ENCODE measurements at regions not wholly inside any gene's neighbourhood (a gene's known extent, or its start where the extent isn't known, plus 50 kb on each side); places are given as distances from the start of the nearest gene placed in this dataset.

GRCh38 chr7:20991544-20991943 lies 204.9 kb upstream of the SP8 start:
- intact Hi-C loops (cut with DNase I), result no loop called here
- Histone ChIP-seq H3K9me3 (ENCODE audit: control insufficient read depth, low read length) (no peaks in the 10 kb centered on the region), H3K4me3 (ENCODE audit: low read length) (no peak overlapping the region), H3K4me1 (ENCODE audit: control insufficient read depth, insufficient read depth, low read length) (no peaks in the 10 kb centered on the region), H3K27me3 (ENCODE audit: control insufficient read depth, insufficient read depth) (no peaks in the 10 kb centered on the region), H3K27ac (ENCODE audit: low read length) (no peak overlapping the region)
- DNase-seq (no peak), ATAC-seq (no peak)

- no peaks in the 10 kb centered on the region for H3K27me3 ChIP-seq (ENCODE audit: control insufficient read depth, insufficient read depth)
- H3K27ac ChIP-seq (ENCODE audit: low read length), result no peak overlapping the region
- H3K9me3 ChIP-seq (ENCODE audit: control insufficient read depth, low read length), result no peaks in the 10 kb centered on the region
- 31% methylated on average over 1 of the region's 1 CpG for WGBS
- no peak for DNase-seq
- intact Hi-C loops (cut with DNase I), result no loop called here
- H3K4me3 ChIP-seq (ENCODE audit: low read length), result no peak overlapping the region
- ATAC-seq, result no peak
- H3K4me1 ChIP-seq (ENCODE audit: control insufficient read depth, insufficient read depth, low read length), result no peaks in the 10 kb centered on the region
Observed at GRCh38 chr7:20993693-20994092, 207.0 kb upstream of the SP8 start.

GRCh38 chr7:20998309-20998708 lies 211.6 kb upstream of the SP8 start:
- Histone ChIP-seq H3K9me3 (ENCODE audit: control insufficient read depth, low read length) (no peaks in the 10 kb centered on the region), H3K27ac (ENCODE audit: low read length) (no peak overlapping the region), H3K4me1 (ENCODE audit: control insufficient read depth, insufficient read depth, low read length) (no peaks in the 10 kb centered on the region), H3K4me3 (ENCODE audit: low read length) (no peak overlapping the region), H3K27me3 (ENCODE audit: control insufficient read depth, insufficient read depth) (no peaks in the 10 kb centered on the region)
- 28% methylated on average over 1 of the region's 1 CpG for WGBS
- ATAC-seq (no peak), DNase-seq (no peak)
- intact Hi-C loops (cut with DNase I), result no loop called here

GRCh38 chr7:21011153-21011552 lies 224.5 kb upstream of the SP8 start:
- Histone ChIP-seq H3K27me3 (ENCODE audit: control insufficient read depth, insufficient read depth) (no peaks in the 10 kb centered on the region), H3K4me3 (ENCODE audit: low read length) (no peak overlapping the region), H3K4me1 (ENCODE audit: control insufficient read depth, insufficient read depth, low read length) (no peaks in the 10 kb centered on the region), H3K9me3 (ENCODE audit: control insufficient read depth, low read length) (no peaks in the 10 kb centered on the region), H3K27ac (ENCODE audit: low read length) (no peak overlapping the region)
- no peak for DNase-seq
- intact Hi-C loops (cut with DNase I), result no loop called here
- no peak for ATAC-seq
- WGBS, result 89% methylated on average over 4 of the region's 4 CpGs

GRCh38 chr7:21013765-21014539 lies 227.3 kb upstream of the SP8 start:
- DNase-seq (no peak), ATAC-seq (no peak)
- Histone ChIP-seq H3K4me3 (ENCODE audit: low read length) (no peak overlapping the region), H3K27ac (ENCODE audit: low read length) (no peak overlapping the region), H3K4me1 (ENCODE audit: control insufficient read depth, insufficient read depth, low read length) (no peaks in the 10 kb centered on the region), H3K9me3 (ENCODE audit: control insufficient read depth, low read length) (no peaks in the 10 kb centered on the region), H3K27me3 (ENCODE audit: control insufficient read depth, insufficient read depth) (no peaks in the 10 kb centered on the region)
- intact Hi-C loops (cut with DNase I), result no loop called here
- 76% methylated on average over 3 of the region's 3 CpGs for WGBS

GRCh38 chr7:21020667-21021066 lies 234.0 kb upstream of the SP8 start:
- Histone ChIP-seq H3K27me3 (ENCODE audit: control insufficient read depth, insufficient read depth) (no peaks in the 10 kb centered on the region), H3K27ac (ENCODE audit: low read length) (no peak overlapping the region), H3K9me3 (ENCODE audit: control insufficient read depth, low read length) (no peaks in the 10 kb centered on the region), H3K4me3 (ENCODE audit: low read length) (no peak overlapping the region), H3K4me1 (ENCODE audit: control insufficient read depth, insufficient read depth, low read length) (no peaks in the 10 kb centered on the region)
- DNase-seq (no peak), ATAC-seq (no peak)
- 60% methylated on average over 2 of the region's 2 CpGs for WGBS
- intact Hi-C loops (cut with DNase I), result no loop called here

GRCh38 chr7:21023841-21024484 lies 237.3 kb upstream of the SP8 start:
- DNase-seq (no peak), ATAC-seq (no peak)
- Histone ChIP-seq H3K9me3 (ENCODE audit: control insufficient read depth, low read length) (no peaks in the 10 kb centered on the region), H3K27me3 (ENCODE audit: control insufficient read depth, insufficient read depth) (no peaks in the 10 kb centered on the region), H3K4me1 (ENCODE audit: control insufficient read depth, insufficient read depth, low read length) (no peaks in the 10 kb centered on the region), H3K27ac (ENCODE audit: low read length) (no peak overlapping the region), H3K4me3 (ENCODE audit: low read length) (no peak overlapping the region)
- 61% methylated on average over 6 of the region's 6 CpGs for WGBS
- intact Hi-C loops (cut with DNase I), result no loop called here

GRCh38 chr7:21024485-21024867 lies 237.8 kb upstream of the SP8 start:
- H3K27me3 ChIP-seq (ENCODE audit: control insufficient read depth, insufficient read depth), result no peaks in the 10 kb centered on the region
- no peak for ATAC-seq
- no peaks in the 10 kb centered on the region for H3K4me1 ChIP-seq (ENCODE audit: control insufficient read depth, insufficient read depth, low read length)
- no peaks in the 10 kb centered on the region for H3K9me3 ChIP-seq (ENCODE audit: control insufficient read depth, low read length)
- DNase-seq, result no peak
- no peak overlapping the region for H3K4me3 ChIP-seq (ENCODE audit: low read length)
- no peak overlapping the region for H3K27ac ChIP-seq (ENCODE audit: low read length)
- 59% methylated on average over 5 of the region's 5 CpGs for WGBS
- intact Hi-C loops (cut with DNase I), result no loop called here

- intact Hi-C loops (cut with DNase I), result no loop called here
Observed at GRCh38 chr7:21028186-21028585, 241.5 kb upstream of the SP8 start.

GRCh38 chr7:21028599-21028998 lies 241.9 kb upstream of the SP8 start:
- intact Hi-C loops (cut with DNase I), result no loop called here
- ATAC-seq (no peak), DNase-seq (no peak)
- Histone ChIP-seq H3K27ac (ENCODE audit: low read length) (no peak overlapping the region), H3K4me1 (ENCODE audit: control insufficient read depth, insufficient read depth, low read length) (no peaks in the 10 kb centered on the region), H3K4me3 (ENCODE audit: low read length) (no peak overlapping the region), H3K9me3 (ENCODE audit: control insufficient read depth, low read length) (no peaks in the 10 kb centered on the region), H3K27me3 (ENCODE audit: control insufficient read depth, insufficient read depth) (no peaks in the 10 kb centered on the region)
- WGBS, result 72% methylated on average over 3 of the region's 3 CpGs

More at GRCh38 chr7:21028186-21028585, 241.5 kb upstream of the SP8 start:
- DNase-seq, result no peak
- H3K9me3 ChIP-seq (ENCODE audit: control insufficient read depth, low read length), result no peaks in the 10 kb centered on the region
- H3K27ac ChIP-seq (ENCODE audit: low read length), result no peak overlapping the region
- ATAC-seq, result no peak
- 57% methylated on average over 13 of the region's 13 CpGs for WGBS
- H3K4me3 ChIP-seq (ENCODE audit: low read length), result no peak overlapping the region
- H3K4me1 ChIP-seq (ENCODE audit: control insufficient read depth, insufficient read depth, low read length), result no peaks in the 10 kb centered on the region
- H3K27me3 ChIP-seq (ENCODE audit: control insufficient read depth, insufficient read depth), result no peaks in the 10 kb centered on the region

GRCh38 chr7:21029006-21029405 lies 242.3 kb upstream of the SP8 start:
- Histone ChIP-seq H3K27ac (ENCODE audit: low read length) (no peak overlapping the region), H3K4me3 (ENCODE audit: low read length) (no peak overlapping the region), H3K9me3 (ENCODE audit: control insufficient read depth, low read length) (no peaks in the 10 kb centered on the region), H3K4me1 (ENCODE audit: control insufficient read depth, insufficient read depth, low read length) (no peaks in the 10 kb centered on the region), H3K27me3 (ENCODE audit: control insufficient read depth, insufficient read depth) (no peaks in the 10 kb centered on the region)
- intact Hi-C loops (cut with DNase I), result no loop called here
- 53% methylated on average over 6 of the region's 6 CpGs for WGBS
- ATAC-seq (no peak), DNase-seq (no peak)
